Astrocyte of the spinal cord (primary cell): ENCODE measurements at regions not wholly inside any gene's neighbourhood (a gene's known extent, or its start where the extent isn't known, plus 50 kb on each side); places are given as distances from the start of the nearest gene placed in this dataset.
A peak's percentile ranks its signal among the peaks of the same experiment; 100 is the strongest.
"Not testable (repeated sequence)": the region's sequence is repeated elsewhere in the genome, so short reads cannot be mapped to it uniquely, and the experiment has no call there.

Experiments
- DNase-seq: peaks from one replicate; pipeline ENCODE4 v3.0.0; 2011; ENCODE audit warnings: low read depth, low spot score
- H3K4me3 ChIP-seq: 2 replicates; pipeline ENCODE4 v1.5.1; 2011; ENCODE audit warnings: low read depth, mild to moderate bottlenecking, low read length, moderate library complexity
- CTCF ChIP-seq: IDR thresholded peaks from 2 replicates; pipeline ENCODE4 v1.5.1; 2012; ENCODE audit warnings: low read depth, mild to moderate bottlenecking, low read length, inconsistent platforms
- in situ Hi-C: cut with HindIII; loops from 2 replicates; pipeline ENCODE4 v1.10.0; 2017; ENCODE audit warnings: low sequenced_read_pairs

GRCh38 chr6:111925296-111925695 is 52.0 kb upstream of the FYN start:
- TF ChIP-seq CTCF, result no peak
- no peak overlapping the region for H3K4me3 ChIP-seq
- in situ Hi-C loops, result no loop called here
- DNase-seq, result peak; percentile 70

- DNase-seq, result no peak
- no peak overlapping the region for H3K4me3 ChIP-seq
- in situ Hi-C loops, result no loop called here
- no peak for TF ChIP-seq CTCF
These were observed 53.6 kb upstream of the FYN start for GRCh38 chr6:111926731-111927302.

GRCh38 chr6:111927321-111927720 is 54.1 kb upstream of the FYN start:
- no peak for DNase-seq
- no peak for TF ChIP-seq CTCF
- in situ Hi-C loops, result no loop called here
- H3K4me3 ChIP-seq, result no peak overlapping the region

- in situ Hi-C loops, result no loop called here
- no peak overlapping the region for H3K4me3 ChIP-seq
- no peak for TF ChIP-seq CTCF
These were observed 54.9 kb upstream of the FYN start for GRCh38 chr6:111928139-111928538.

GRCh38 chr6:111934611-111935010 is 61.4 kb upstream of the FYN start:
- H3K4me3 ChIP-seq, in situ Hi-C loops, DNase-seq: not testable (repeated sequence)

More at GRCh38 chr6:111928139-111928538, 54.9 kb upstream of the FYN start:
- DNase-seq, result no peak

- H3K4me3 ChIP-seq, result no peak overlapping the region
- DNase-seq, result no peak
- in situ Hi-C loops, result no loop called here
- TF ChIP-seq CTCF, result no peak
These were observed 63.5 kb upstream of the FYN start for GRCh38 chr6:111936718-111937117.

- TF ChIP-seq CTCF, result no peak
- DNase-seq, result peak; percentile 93
- in situ Hi-C loops, result no loop called here
- no peak overlapping the region for H3K4me3 ChIP-seq
These were observed 65.5 kb upstream of the FYN start for GRCh38 chr6:111938710-111939109.
